ENCODE measurements at regions not wholly inside any gene's neighbourhood (a gene's known extent, or its start where the extent isn't known, plus 50 kb on each side); places are given as distances from the start of the nearest gene placed in this dataset.
A peak's percentile ranks its signal among the peaks of the same experiment; 100 is the strongest.

- DNase-seq (ENCODE audit: low spot score) = no peak
Measured at GRCh38 chr2:217689053-217689452, 313.7 kb downstream of the TNS1 start.

GRCh38 chr2:217688494-217688893, 314.3 kb downstream of the TNS1 start:
- DNase-seq (ENCODE audit: low spot score) = no peak

GRCh38 chr2:217687771-217688170, 315.0 kb downstream of the TNS1 start:
- DNase-seq (ENCODE audit: low spot score) = no peak

- peak; percentile 77 for DNase-seq (ENCODE audit: low spot score)
Measured at GRCh38 chr2:217685255-217685605, 317.6 kb downstream of the TNS1 start.

GRCh38 chr2:217684431-217685254, 318.2 kb downstream of the TNS1 start:
- DNase-seq (ENCODE audit: low spot score) = no peak

GRCh38 chr2:217683106-217683870, 319.5 kb downstream of the TNS1 start:
- DNase-seq (ENCODE audit: low spot score) = no peak

GRCh38 chr2:217681791-217682190, 321.0 kb downstream of the TNS1 start:
- DNase-seq (ENCODE audit: low spot score) = no peak

- DNase-seq (ENCODE audit: low spot score) = no peak
Measured at GRCh38 chr2:217680381-217680780, 322.4 kb downstream of the TNS1 start.

GRCh38 chr2:217673627-217674026, 329.2 kb downstream of the TNS1 start:
- DNase-seq (ENCODE audit: low spot score) = no peak

GRCh38 chr2:217672472-217672871, 330.3 kb downstream of the TNS1 start:
- no peak for DNase-seq (ENCODE audit: low spot score)

- no peak for DNase-seq (ENCODE audit: low spot score)
Measured at GRCh38 chr2:217671871-217672270, 330.9 kb downstream of the TNS1 start.

- DNase-seq (ENCODE audit: low spot score) = no peak
Measured at GRCh38 chr2:217671075-217671474, 331.7 kb downstream of the TNS1 start.

- no peak for DNase-seq (ENCODE audit: low spot score)
Measured at GRCh38 chr2:217669831-217670230, 333.0 kb downstream of the TNS1 start.

GRCh38 chr2:217667512-217667911, 335.3 kb downstream of the TNS1 start:
- no peak for DNase-seq (ENCODE audit: low spot score)

- no peak for DNase-seq (ENCODE audit: low spot score)
Measured at GRCh38 chr2:217667035-217667434, 335.8 kb downstream of the TNS1 start.

- DNase-seq (ENCODE audit: low spot score) = peak; percentile 32
Measured at GRCh38 chr2:217666338-217666737, 336.5 kb downstream of the TNS1 start.

- no peak for DNase-seq (ENCODE audit: low spot score)
Measured at GRCh38 chr2:217664761-217665160, 338.0 kb downstream of the TNS1 start.

GRCh38 chr2:217662984-217663602, 339.7 kb downstream of the TNS1 start:
- no peak for DNase-seq (ENCODE audit: low spot score)

- no peak for DNase-seq (ENCODE audit: low spot score)
Measured at GRCh38 chr2:217661378-217661777, 341.4 kb downstream of the TNS1 start.

- DNase-seq (ENCODE audit: low spot score) = no peak
Measured at GRCh38 chr2:217660423-217660822, 342.4 kb downstream of the TNS1 start.

GRCh38 chr2:217658806-217659205, 344.0 kb downstream of the TNS1 start:
- no peak for DNase-seq (ENCODE audit: low spot score)

- DNase-seq (ENCODE audit: low spot score) = no peak
Measured at GRCh38 chr2:217657252-217657651, 345.5 kb downstream of the TNS1 start.

- DNase-seq (ENCODE audit: low spot score) = no peak
Measured at GRCh38 chr2:217656316-217656715, 346.5 kb downstream of the TNS1 start.

All from AG08396 (cell line).